NCI-H1930 (cell line): ENCODE measurements at regions not wholly inside any gene's neighbourhood (a gene's known extent, or its start where the extent isn't known, plus 50 kb on each side); places are given as distances from the start of the nearest gene placed in this dataset.
A peak's percentile ranks its signal among the peaks of the same experiment; 100 is the strongest.
"Not testable (repeated sequence)": the region's sequence is repeated elsewhere in the genome, so short reads cannot be mapped to it uniquely, and the experiment has no call there.

Source experiments
- DNase-seq, 2 experiments: peaks; one replicate each; lab custom pipeline; 2025; lab: John Stamatoyannopoulos, UW

GRCh38 chr14:43541356-43541755 is 965.7 kb downstream of the FSCB start:
- DNase-seq = no peak

- DNase-seq = no peak
These were observed 966.1 kb downstream of the FSCB start for GRCh38 chr14:43540948-43541347.

- no peak for DNase-seq
These were observed 967.9 kb downstream of the FSCB start for GRCh38 chr14:43539210-43539609.

GRCh38 chr14:43535231-43535838 is 971.7 kb downstream of the FSCB start:
- DNase-seq = peak in 1 of 2 experiments; percentile 3

GRCh38 chr14:43532825-43533416 is 974.2 kb downstream of the FSCB start:
- no peak for DNase-seq

GRCh38 chr14:43528321-43528720 is 978.8 kb downstream of the FSCB start:
- DNase-seq = no peak

GRCh38 chr14:43525658-43526057 is 981.4 kb downstream of the FSCB start:
- DNase-seq = no peak

- DNase-seq = no peak
These were observed 984.2 kb downstream of the FSCB start for GRCh38 chr14:43522901-43523300.

- no peak for DNase-seq
These were observed 984.9 kb downstream of the FSCB start for GRCh38 chr14:43522191-43522590.

GRCh38 chr14:43503508-43503907 is 1003.6 kb downstream of the FSCB start:
- DNase-seq = no peak

GRCh38 chr14:43492359-43492758 is 1014.7 kb downstream of the FSCB start:
- not testable (repeated sequence) for DNase-seq

GRCh38 chr14:43483415-43483814 is 1023.7 kb downstream of the FSCB start:
- no peak for DNase-seq

- DNase-seq = no peak
These were observed 1025.2 kb downstream of the FSCB start for GRCh38 chr14:43481864-43482263.

GRCh38 chr14:43480976-43481375 is 1026.1 kb downstream of the FSCB start:
- DNase-seq = no peak

GRCh38 chr14:43479596-43480195 is 1027.4 kb downstream of the FSCB start:
- DNase-seq = peak in 1 of 2 experiments; percentile 15

GRCh38 chr14:43476822-43477221 is 1030.3 kb downstream of the FSCB start:
- no peak for DNase-seq

GRCh38 chr14:43475757-43476156 is 1031.3 kb downstream of the FSCB start:
- no peak for DNase-seq

- no peak for DNase-seq
These were observed 1035.5 kb downstream of the FSCB start for GRCh38 chr14:43471595-43471994.

- no peak for DNase-seq
These were observed 1042.1 kb downstream of the FSCB start for GRCh38 chr14:43464968-43465367.

- no peak for DNase-seq
These were observed 1057.8 kb downstream of the FSCB start for GRCh38 chr14:43449291-43449690.

GRCh38 chr14:43438056-43438455 is 1069.0 kb downstream of the FSCB start:
- DNase-seq = no peak

- DNase-seq = no peak
These were observed 1088.8 kb downstream of the FSCB start for GRCh38 chr14:43418324-43418723.

GRCh38 chr14:43413084-43413483 is 1094.0 kb downstream of the FSCB start:
- DNase-seq = no peak

- no peak for DNase-seq
These were observed 1095.2 kb downstream of the FSCB start for GRCh38 chr14:43411841-43412240.
